ENCODE measurements at regions not wholly inside any gene's neighbourhood (a gene's known extent, or its start where the extent isn't known, plus 50 kb on each side); places are given as distances from the start of the nearest gene placed in this dataset.

DNA sequence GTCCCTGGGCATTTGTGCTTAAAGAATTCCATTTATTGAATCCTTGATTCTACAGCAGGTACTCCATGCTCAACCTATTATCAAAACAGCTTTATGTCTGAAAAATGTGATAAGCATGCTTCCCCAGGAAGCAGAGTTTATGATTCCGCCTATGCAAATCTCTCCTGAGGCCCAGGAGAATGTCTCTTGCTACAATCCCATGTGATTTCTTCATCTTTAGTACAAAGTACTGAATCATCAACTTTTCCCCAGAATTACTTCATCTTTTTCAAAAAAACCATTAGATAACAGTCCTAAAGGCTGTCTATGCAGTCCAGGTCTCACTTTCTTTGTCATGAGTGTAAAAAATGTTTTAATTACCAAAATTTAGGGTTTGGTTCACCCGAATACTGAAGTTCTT lies 130.2 kb upstream of the ADAMTSL1 start:
- TF ChIP-seq, protein P1, sequence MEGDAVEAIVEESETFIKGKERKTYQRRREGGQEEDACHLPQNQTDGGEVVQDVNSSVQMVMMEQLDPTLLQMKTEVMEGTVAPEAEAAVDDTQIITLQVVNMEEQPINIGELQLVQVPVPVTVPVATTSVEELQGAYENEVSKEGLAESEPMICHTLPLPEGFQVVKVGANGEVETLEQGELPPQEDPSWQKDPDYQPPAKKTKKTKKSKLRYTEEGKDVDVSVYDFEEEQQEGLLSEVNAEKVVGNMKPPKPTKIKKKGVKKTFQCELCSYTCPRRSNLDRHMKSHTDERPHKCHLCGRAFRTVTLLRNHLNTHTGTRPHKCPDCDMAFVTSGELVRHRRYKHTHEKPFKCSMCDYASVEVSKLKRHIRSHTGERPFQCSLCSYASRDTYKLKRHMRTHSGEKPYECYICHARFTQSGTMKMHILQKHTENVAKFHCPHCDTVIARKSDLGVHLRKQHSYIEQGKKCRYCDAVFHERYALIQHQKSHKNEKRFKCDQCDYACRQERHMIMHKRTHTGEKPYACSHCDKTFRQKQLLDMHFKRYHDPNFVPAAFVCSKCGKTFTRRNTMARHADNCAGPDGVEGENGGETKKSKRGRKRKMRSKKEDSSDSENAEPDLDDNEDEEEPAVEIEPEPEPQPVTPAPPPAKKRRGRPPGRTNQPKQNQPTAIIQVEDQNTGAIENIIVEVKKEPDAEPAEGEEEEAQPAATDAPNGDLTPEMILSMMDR (conservative IDR thresholded peaks at IDR 0.05 in 1 of 2, IDR thresholded peaks at IDR 0.05 in 1 of 2; ENCODE audit: extremely low read depth in 1 of 2, insufficient read depth in 1 of 2, low read depth in 1 of 2, low read length in 2 of 2), result no peak
- no peak for TF ChIP-seq EZH2 (IDR thresholded peaks at IDR 0.05; ENCODE audit: borderline replicate concordance, low read length)
